HepG2 (cell line): ENCODE measurements at regions not wholly inside any gene's neighbourhood (a gene's known extent, or its start where the extent isn't known, plus 50 kb on each side); places are given as distances from the start of the nearest gene placed in this dataset.

ENCODE experiments used
- ATAC-seq: fragments of 200-7000 bp; cut with Tn5 transposase; 3 replicates; pipeline ENCODE4 v1.9.1; 2020; ENCODE audit warnings: mild to moderate bottlenecking, moderate library complexity
- BruUV-seq: library from RNA; stranded (reverse); fragments of 400-500 nt; replicated peaks from 2 replicates; lab custom pipeline; 2021; lab: Mats Ljungman, UMichigan
- CTCF ChIA-PET: fragments of 300-600 bp; formaldehyde crosslinking; extraction: SDS; loops from one replicate; lab custom pipeline; 2021; ENCODE audit warnings: low total read pairs, inconsistent platforms, low intra/inter-chr PET ratio; lab: Yijun Ruan, JAX
- POLR2A ChIA-PET: fragments of 350-600 bp; sonication (Branson Sonifier 250); formaldehyde crosslinking; loops from one replicate; lab custom pipeline; 2020; ENCODE audit warnings: antibody characterized with exemption, inconsistent platforms; lab: Yijun Ruan, JAX
- DNase-seq: peaks from one replicate; pipeline ENCODE4 v3.0.0-alpha.2; 2015; ENCODE audit warnings: low spot score
- FAIRE-seq: peaks from 3 replicates; lab custom pipeline; 2011; peaks lifted over from hg19 to GRCh38; lab: Jason Lieb, UNC
- H2AFZ ChIP-seq: one replicate; pipeline ENCODE4 v1.6.1; 2011; ENCODE audit warnings: low read length, inconsistent platforms
- H3K27ac ChIP-seq: fragments of 300-600 bp; 3 replicates; pipeline ENCODE4 v1.8.0; 2011; ENCODE audit warnings: mixed run types, mild to moderate bottlenecking, mixed read lengths, low read length, inconsistent platforms; ENCODE audit not compliant: insufficient read depth; ENCODE audit errors: extremely low read length
- H3K27me3 ChIP-seq, 2 experiments: fragments of 200-600 bp in 1 of 2; 2 replicates in 1 of 2; 3 replicates in 1 of 2; pipeline versions ENCODE4 v1.6.0 to v1.8.0; 2011; ENCODE audit warnings: low read length in 2 of 2, mild to moderate bottlenecking in 2 of 2, moderate library complexity in 2 of 2, inconsistent platforms in 1 of 2; ENCODE audit not compliant: insufficient read depth in 2 of 2, control insufficient read depth in 1 of 2
- H3K36me3 ChIP-seq, 2 experiments: fragments of 200-600 bp in 1 of 2; replicated peaks in 1 of 2; 2 replicates in 1 of 2; 3 replicates in 1 of 2; pipeline versions ENCODE4 v1.5.1 to v1.8.0; 2011; ENCODE audit warnings: low read length in 2 of 2, inconsistent platforms in 1 of 2; ENCODE audit not compliant: insufficient read depth in 2 of 2, control insufficient read depth in 1 of 2
- H3K4me1 ChIP-seq: 2 replicates; pipeline ENCODE4 v1.5.1; 2012; ENCODE audit warnings: low read length, inconsistent platforms; ENCODE audit not compliant: insufficient read depth
- H3K4me2 ChIP-seq: 2 replicates; pipeline ENCODE4 v1.6.0; 2011; ENCODE audit warnings: low read depth, low read length, inconsistent platforms
- H3K4me3 ChIP-seq, 3 experiments: fragments of 200-600 bp in 1 of 3; sonication (generic), shearing (Covaris generic) in 1 of 3; replicated peaks in 1 of 3; 2 replicates each; pipeline ENCODE4 v1.5.1; 2011 to 2016; ENCODE audit warnings: low read length in 3 of 3, inconsistent platforms in 2 of 3, low read depth in 2 of 3, mild to moderate bottlenecking in 2 of 3, control low read depth in 1 of 3, mixed read lengths in 1 of 3; ENCODE audit not compliant: insufficient read depth in 1 of 3
- H3K79me2 ChIP-seq: one replicate; pipeline ENCODE4 v1.6.1; 2011; ENCODE audit warnings: low read length, inconsistent platforms; ENCODE audit not compliant: insufficient read depth
- H3K9ac ChIP-seq: 2 replicates; pipeline ENCODE4 v1.6.0; 2011; ENCODE audit warnings: mild to moderate bottlenecking, low read depth, low read length, inconsistent platforms; ENCODE audit not compliant: insufficient read depth
- H3K9me3 ChIP-seq: 2 replicates; pipeline ENCODE4 v1.5.1; 2012; ENCODE audit warnings: mild to moderate bottlenecking, low read length
- H4K20me1 ChIP-seq: 2 replicates; pipeline ENCODE4 v1.6.0; 2011; ENCODE audit warnings: inconsistent platforms, mild to moderate bottlenecking, low read length, moderate library complexity; ENCODE audit not compliant: insufficient read depth
- ARHGAP35 ChIP-seq: sonication (generic); formaldehyde crosslinking; IDR thresholded peaks from 2 replicates; pipeline ENCODE4 v1.9.0; 2022; ENCODE audit warnings: mild to moderate bottlenecking, inconsistent platforms, moderate library complexity, missing genetic modification reagents, borderline replicate concordance
- BRCA1 ChIP-seq: sonication (generic); formaldehyde crosslinking; IDR thresholded peaks from 2 replicates; pipeline ENCODE4 v1.4.0; 2020; ENCODE audit warnings: missing genetic modification reagents
- IRX3 ChIP-seq: sonication (generic); formaldehyde crosslinking; IDR thresholded peaks from 2 replicates; pipeline ENCODE4 v1.8.1; 2023; ENCODE audit warnings: mild to moderate bottlenecking, low read depth, missing genetic modification reagents, borderline replicate concordance
- KLF11 ChIP-seq: IDR thresholded peaks from 2 replicates; pipeline ENCODE4 v1.6.1; 2016; ENCODE audit warnings: missing compliant biosample characterization
- MXD3 ChIP-seq: IDR thresholded peaks from 2 replicates; pipeline ENCODE4 v1.6.1; 2016; ENCODE audit warnings: mild to moderate bottlenecking, missing biosample characterization, missing genetic modification reagents
- ZNF225 ChIP-seq: sonication (generic); formaldehyde crosslinking; IDR thresholded peaks from 2 replicates; pipeline ENCODE4 v1.4.0; 2020; ENCODE audit warnings: mild to moderate bottlenecking, missing genetic modification reagents
- ZNF800 ChIP-seq: sonication (generic); formaldehyde crosslinking; IDR thresholded peaks from 2 replicates; pipeline ENCODE4 v1.4.0; 2020; ENCODE audit warnings: missing genetic modification reagents
- ZNF850 ChIP-seq: sonication (generic); formaldehyde crosslinking; conservative IDR thresholded peaks from 2 replicates; pipeline ENCODE4 v1.9.0; 2021; ENCODE audit warnings: mild to moderate bottlenecking, missing genetic modification reagents
- ZUFSP ChIP-seq: sonication (generic); formaldehyde crosslinking; IDR thresholded peaks from 2 replicates; pipeline ENCODE4 v1.9.0; 2021; ENCODE audit warnings: missing genetic modification reagents, mild to moderate bottlenecking, borderline replicate concordance
- WGBS: methylation state at CpG from one replicate; pipeline ENCODE4 v1.1.6; 2017; ENCODE audit warnings: low lambda C conversion rate; 5-methylcytosine and 5-hydroxymethylcytosine counted together
- in situ Hi-C: cut with HindIII; loops from 2 replicates; pipeline ENCODE4 v1.10.0; 2017; ENCODE audit warnings: low pct_unique_long_range_greater_than_20kb; ENCODE audit not compliant: extremely low pct_ligation_motif_present
- intact Hi-C: fragments of 100-400 bp; cut with micrococcal nuclease; formaldehyde crosslinking; loops from one replicate; pipeline ENCODE4 v1.10.0; 2022; ENCODE audit not compliant: unreplicated experiment

- H3K9me3 ChIP-seq: no peaks in the 10 kb centered on the region
- in situ Hi-C loops: no loop called here
- H3K27ac ChIP-seq: peak overlapping the region; percentile 70
- peak overlapping the region; percentile 49 for H3K4me2 ChIP-seq
- H2AFZ ChIP-seq: no peak overlapping the region
- POLR2A ChIA-PET: interaction anchor here (1.0 to 1.9 kb wide), 3 partner anchors 38 to 397 kb away, joined by 4 to 8 read pairs (median 5); no protein-coding TSS in a partner anchor
- H3K9ac ChIP-seq: no peak overlapping the region; the same call in 1 of the 2 replicates
- no TSS peak for BruUV-seq
- intact Hi-C loops: loop anchor here (10.0 kb wide), 1 partner anchor 392 kb away; no protein-coding TSS in a partner anchor
- no peaks in the 10 kb centered on the region for H4K20me1 ChIP-seq
- TF ChIP-seq BRCA1 (CRISPR knock-in tag) (no peak), ARHGAP35 (peak; percentile 10; the same call in 1 of the 2 replicates), IRX3 (CRISPR knock-in tag) (no peak), KLF11 (CRISPR knock-in tag) (no peak), ZUFSP (CRISPR knock-in tag) (no peak), ZNF800 (no peak), MXD3 (no peak), ZNF850 (CRISPR knock-in tag) (no peak), ZNF225 (peak; percentile 15; the same call in 1 of the 2 replicates)
- no peak overlapping the region for H3K4me3 ChIP-seq
- no peaks in the 10 kb centered on the region for H3K36me3 ChIP-seq
- H3K79me2 ChIP-seq: no peaks in the 10 kb centered on the region
- FAIRE-seq: no peak
- ATAC-seq: no peak
- CTCF ChIA-PET: no interaction called here
- H3K4me1 ChIP-seq: peaks cover 65% of the 10 kb centered on the region
- 100% methylated on average over 5 of the region's 9 CpGs for WGBS
- H3K27me3 ChIP-seq: no peaks in the 10 kb centered on the region; a peak in 1 of 5 replicates
- no peak for DNase-seq
These were observed 214.6 kb upstream of the ZNF32 start for GRCh38 chr10:43863270-43863669.
